ENCODE measurements at regions not wholly inside any gene's neighbourhood (a gene's known extent, or its start where the extent isn't known, plus 50 kb on each side); places are given as distances from the start of the nearest gene placed in this dataset.

- no peaks in the 10 kb centered on the region for H3K36me3 ChIP-seq (replicated peaks; ENCODE audit: insufficient read depth, low read depth)
- H3K9me3 ChIP-seq (ENCODE audit: low read depth): no peaks in the 10 kb centered on the region
- H3K4me2 ChIP-seq: no peak overlapping the region
- no peaks in the 10 kb centered on the region for H3K4me1 ChIP-seq (ENCODE audit: insufficient read depth)
- H2AFZ ChIP-seq: no peak overlapping the region
- DNase-seq (ENCODE audit: low spot score): no peak
- H3K79me2 ChIP-seq: no peaks in the 10 kb centered on the region
- H3K27me3 ChIP-seq: no peaks in the 10 kb centered on the region
- no peaks in the 10 kb centered on the region for H3K9me2 ChIP-seq (replicated peaks; ENCODE audit: insufficient read depth)
- TF ChIP-seq EZH2phosphoT487 (IDR thresholded peaks at IDR 0.05; ENCODE audit: low read depth, severe bottlenecking, unreplicated experiment): no peak
- no peak for TF ChIP-seq CTCF (IDR thresholded peaks at IDR 0.05; ENCODE audit: poor library complexity)
- TF ChIP-seq EZH2 (IDR thresholded peaks at IDR 0.05; ENCODE audit: borderline replicate concordance): no peak
- no peaks in the 10 kb centered on the region for H4K20me1 ChIP-seq (ENCODE audit: insufficient read depth, poor library complexity, severe bottlenecking)
- H3K27ac ChIP-seq: no peak overlapping the region
- no peak overlapping the region for H3K4me3 ChIP-seq
- 95% methylated on average over 3 of the region's 3 CpGs for WGBS (ENCODE audit: low lambda C conversion rate, missing lambda C conversion rate)
Observed at GRCh38 chr19:31528261-31528660, 179.0 kb upstream of the TSHZ3 start.

GRCh38 chr19:31529121-31529520 is 179.9 kb upstream of the TSHZ3 start:
- H3K4me1 ChIP-seq (ENCODE audit: insufficient read depth): no peaks in the 10 kb centered on the region
- H3K4me2 ChIP-seq: no peak overlapping the region
- no peak for TF ChIP-seq EZH2phosphoT487 (IDR thresholded peaks at IDR 0.05; ENCODE audit: low read depth, severe bottlenecking, unreplicated experiment)
- TF ChIP-seq EZH2 (IDR thresholded peaks at IDR 0.05; ENCODE audit: borderline replicate concordance): no peak
- no peak for TF ChIP-seq CTCF (IDR thresholded peaks at IDR 0.05; ENCODE audit: poor library complexity)
- DNase-seq (ENCODE audit: low spot score): no peak
- H3K27me3 ChIP-seq: no peaks in the 10 kb centered on the region
- H3K9me3 ChIP-seq (ENCODE audit: low read depth): no peaks in the 10 kb centered on the region
- no peaks in the 10 kb centered on the region for H4K20me1 ChIP-seq (ENCODE audit: insufficient read depth, poor library complexity, severe bottlenecking)
- H2AFZ ChIP-seq: no peak overlapping the region
- no peak overlapping the region for H3K27ac ChIP-seq
- no peaks in the 10 kb centered on the region for H3K79me2 ChIP-seq
- H3K4me3 ChIP-seq: no peak overlapping the region
- 35% methylated on average over 1 of the region's 1 CpG for WGBS (ENCODE audit: low lambda C conversion rate, missing lambda C conversion rate)
- H3K36me3 ChIP-seq (replicated peaks; ENCODE audit: insufficient read depth, low read depth): no peaks in the 10 kb centered on the region
- no peaks in the 10 kb centered on the region for H3K9me2 ChIP-seq (replicated peaks; ENCODE audit: insufficient read depth)

GRCh38 chr19:31530781-31531180 is 181.5 kb upstream of the TSHZ3 start:
- Histone ChIP-seq H3K9me2 (replicated peaks; ENCODE audit: insufficient read depth) (no peaks in the 10 kb centered on the region), H3K27me3 (no peaks in the 10 kb centered on the region), H3K4me1 (ENCODE audit: insufficient read depth) (no peaks in the 10 kb centered on the region), H3K79me2 (no peaks in the 10 kb centered on the region), H3K36me3 (replicated peaks; ENCODE audit: insufficient read depth, low read depth) (no peaks in the 10 kb centered on the region), H4K20me1 (ENCODE audit: insufficient read depth, poor library complexity, severe bottlenecking) (no peaks in the 10 kb centered on the region), H3K27ac (no peak overlapping the region), H3K4me2 (no peak overlapping the region), H3K4me3 (no peak overlapping the region), H3K9me3 (ENCODE audit: low read depth) (no peaks in the 10 kb centered on the region), H2AFZ (no peak overlapping the region)
- TF ChIP-seq EZH2 (IDR thresholded peaks at IDR 0.05; ENCODE audit: borderline replicate concordance) (no peak), EZH2phosphoT487 (IDR thresholded peaks at IDR 0.05; ENCODE audit: low read depth, severe bottlenecking, unreplicated experiment) (no peak), CTCF (IDR thresholded peaks at IDR 0.05; ENCODE audit: poor library complexity) (no peak)
- no peak for DNase-seq (ENCODE audit: low spot score)
- 95% methylated on average over 7 of the region's 7 CpGs for WGBS (ENCODE audit: low lambda C conversion rate, missing lambda C conversion rate)

GRCh38 chr19:31531326-31531725 is 182.1 kb upstream of the TSHZ3 start:
- no peak for DNase-seq (ENCODE audit: low spot score)
- TF ChIP-seq EZH2phosphoT487 (IDR thresholded peaks at IDR 0.05; ENCODE audit: low read depth, severe bottlenecking, unreplicated experiment) (no peak), CTCF (IDR thresholded peaks at IDR 0.05; ENCODE audit: poor library complexity) (no peak), EZH2 (IDR thresholded peaks at IDR 0.05; ENCODE audit: borderline replicate concordance) (no peak)
- no peak overlapping the region for H2AFZ ChIP-seq

More at GRCh38 chr19:31531326-31531725, 182.1 kb upstream of the TSHZ3 start:
- no peaks in the 10 kb centered on the region for H3K27me3 ChIP-seq
- WGBS (ENCODE audit: low lambda C conversion rate, missing lambda C conversion rate): 64% methylated on average over 2 of the region's 2 CpGs
- H3K9me2 ChIP-seq (replicated peaks; ENCODE audit: insufficient read depth): no peaks in the 10 kb centered on the region
- H3K27ac ChIP-seq: no peak overlapping the region
- no peak overlapping the region for H3K4me3 ChIP-seq
- no peak overlapping the region for H3K4me2 ChIP-seq
- no peaks in the 10 kb centered on the region for H3K36me3 ChIP-seq (replicated peaks; ENCODE audit: insufficient read depth, low read depth)
- no peaks in the 10 kb centered on the region for H3K79me2 ChIP-seq
- no peaks in the 10 kb centered on the region for H4K20me1 ChIP-seq (ENCODE audit: insufficient read depth, poor library complexity, severe bottlenecking)
- no peaks in the 10 kb centered on the region for H3K9me3 ChIP-seq (ENCODE audit: low read depth)
- no peaks in the 10 kb centered on the region for H3K4me1 ChIP-seq (ENCODE audit: insufficient read depth)
